ENCODE measurements at regions not wholly inside any gene's neighbourhood (a gene's known extent, or its start where the extent isn't known, plus 50 kb on each side); places are given as distances from the start of the nearest gene placed in this dataset.

DNA sequence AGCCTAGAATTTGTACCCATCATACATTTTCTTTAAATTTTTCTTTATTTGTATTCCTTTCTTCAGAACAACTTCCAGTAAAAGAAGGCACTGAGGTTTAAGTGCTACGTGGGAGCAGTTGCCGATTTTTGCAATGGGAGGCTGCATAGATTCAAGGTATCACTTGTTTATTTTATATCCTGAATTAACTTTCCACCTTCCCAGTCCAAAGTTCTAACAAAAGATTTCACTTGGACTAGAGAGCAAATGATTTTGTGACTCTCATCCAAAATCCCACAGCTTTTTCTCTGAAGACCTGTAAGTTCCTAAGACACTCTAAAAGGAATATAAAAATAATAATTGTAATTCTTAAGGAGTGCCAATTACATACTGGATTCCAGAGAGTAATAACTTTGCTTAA, 139.1 kb upstream of the SPRY4 start:
- TF ChIP-seq, protein P1, sequence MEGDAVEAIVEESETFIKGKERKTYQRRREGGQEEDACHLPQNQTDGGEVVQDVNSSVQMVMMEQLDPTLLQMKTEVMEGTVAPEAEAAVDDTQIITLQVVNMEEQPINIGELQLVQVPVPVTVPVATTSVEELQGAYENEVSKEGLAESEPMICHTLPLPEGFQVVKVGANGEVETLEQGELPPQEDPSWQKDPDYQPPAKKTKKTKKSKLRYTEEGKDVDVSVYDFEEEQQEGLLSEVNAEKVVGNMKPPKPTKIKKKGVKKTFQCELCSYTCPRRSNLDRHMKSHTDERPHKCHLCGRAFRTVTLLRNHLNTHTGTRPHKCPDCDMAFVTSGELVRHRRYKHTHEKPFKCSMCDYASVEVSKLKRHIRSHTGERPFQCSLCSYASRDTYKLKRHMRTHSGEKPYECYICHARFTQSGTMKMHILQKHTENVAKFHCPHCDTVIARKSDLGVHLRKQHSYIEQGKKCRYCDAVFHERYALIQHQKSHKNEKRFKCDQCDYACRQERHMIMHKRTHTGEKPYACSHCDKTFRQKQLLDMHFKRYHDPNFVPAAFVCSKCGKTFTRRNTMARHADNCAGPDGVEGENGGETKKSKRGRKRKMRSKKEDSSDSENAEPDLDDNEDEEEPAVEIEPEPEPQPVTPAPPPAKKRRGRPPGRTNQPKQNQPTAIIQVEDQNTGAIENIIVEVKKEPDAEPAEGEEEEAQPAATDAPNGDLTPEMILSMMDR (IDR thresholded peaks at IDR 0.05; ENCODE audit: borderline replicate concordance, extremely low read depth, low read length, poor library complexity, severe bottlenecking), result no peak
- no peak for TF ChIP-seq EZH2 (IDR thresholded peaks at IDR 0.05; ENCODE audit: borderline replicate concordance, low read depth, low read length, severe bottlenecking)
- Histone ChIP-seq H4K20me1 (ENCODE audit: insufficient read depth, low read length) (no peaks in the 10 kb centered on the region), H3K9me3 (ENCODE audit: insufficient read depth, low read length, severe bottlenecking) (peaks cover 7% of the 10 kb centered on the region), H3K27me3 (ENCODE audit: insufficient read depth, low read length, poor library complexity) (no peaks in the 10 kb centered on the region), H2AFZ (ENCODE audit: low read depth, low read length) (no peak overlapping the region), H3K27ac (ENCODE audit: low read length) (no peak overlapping the region), H3K9ac (ENCODE audit: low read depth, low read length) (no peak overlapping the region), H3K4me1 (ENCODE audit: insufficient read depth, low read length) (no peaks in the 10 kb centered on the region), H3K4me2 (ENCODE audit: insufficient read depth, low read length) (no peak overlapping the region), H3K4me3 (ENCODE audit: low read depth in 1 of 2, low read length in 2 of 2) (no peak overlapping the region), H3K79me2 (ENCODE audit: insufficient read depth, low read length) (no peaks in the 10 kb centered on the region), H3K36me3 (ENCODE audit: insufficient read depth, low read length) (no peaks in the 10 kb centered on the region)
- ATAC-seq (ENCODE audit: insufficient read depth, low read depth) (no peak), DNase-seq (no peak)

- H3K27me3 ChIP-seq (ENCODE audit: insufficient read depth, low read length, poor library complexity), result no peaks in the 10 kb centered on the region
- TF ChIP-seq, protein P1 (IDR thresholded peaks at IDR 0.05; ENCODE audit: borderline replicate concordance, extremely low read depth, low read length, poor library complexity, severe bottlenecking), result no peak
- no peak for TF ChIP-seq EZH2 (IDR thresholded peaks at IDR 0.05; ENCODE audit: borderline replicate concordance, low read depth, low read length, severe bottlenecking)
- 0 out of 2 replicates have a peak, but pooled peaks cover under 1% of the 10 kb centered on the region for H3K4me1 ChIP-seq (ENCODE audit: insufficient read depth, low read length)
- H4K20me1 ChIP-seq (ENCODE audit: insufficient read depth, low read length), result no peaks in the 10 kb centered on the region
- no peak overlapping the region for H3K27ac ChIP-seq (ENCODE audit: low read length)
- no peak overlapping the region for H2AFZ ChIP-seq (ENCODE audit: low read depth, low read length)
- no peaks in the 10 kb centered on the region for H3K79me2 ChIP-seq (ENCODE audit: insufficient read depth, low read length)
- DNase-seq (no peak), ATAC-seq (ENCODE audit: insufficient read depth, low read depth) (no peak)
- H3K4me2 ChIP-seq (ENCODE audit: insufficient read depth, low read length), result no peak overlapping the region
- H3K9me3 ChIP-seq (ENCODE audit: insufficient read depth, low read length, severe bottlenecking), result peaks cover 21% of the 10 kb centered on the region
- H3K36me3 ChIP-seq (ENCODE audit: insufficient read depth, low read length), result no peaks in the 10 kb centered on the region
- H3K9ac ChIP-seq (ENCODE audit: low read depth, low read length), result no peak overlapping the region
- H3K4me3 ChIP-seq (ENCODE audit: low read depth in 1 of 2, low read length in 2 of 2), result no peak overlapping the region
These were observed 136.3 kb upstream of the SPRY4 start for GRCh38 chr5:142461028-142461590.

DNA sequence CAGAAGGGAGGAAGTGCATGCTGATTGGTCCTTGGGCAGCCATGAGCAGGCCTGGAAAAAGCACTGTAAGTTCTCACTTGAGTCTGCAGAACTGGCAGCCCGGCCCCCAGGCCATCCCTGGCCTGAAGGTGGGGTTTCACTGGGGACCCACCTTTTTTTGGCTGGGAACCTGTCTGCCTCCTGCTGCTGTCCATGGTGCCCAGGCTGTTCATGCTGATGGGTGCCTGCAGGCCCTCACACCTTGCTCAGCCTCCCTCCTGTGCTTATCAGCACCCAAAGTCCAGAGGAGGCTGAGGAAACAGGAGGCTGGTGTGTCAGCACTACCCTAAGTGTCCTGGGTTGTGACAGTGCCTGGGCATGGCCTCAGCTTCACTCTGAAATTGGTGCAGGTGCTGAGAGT, 134.4 kb upstream of the SPRY4 start:
- H3K27me3 ChIP-seq (ENCODE audit: insufficient read depth, low read length, poor library complexity), result no peaks in the 10 kb centered on the region
- no peaks in the 10 kb centered on the region for H3K36me3 ChIP-seq (ENCODE audit: insufficient read depth, low read length)
- H2AFZ ChIP-seq (ENCODE audit: low read depth, low read length), result no peak overlapping the region
- H3K79me2 ChIP-seq (ENCODE audit: insufficient read depth, low read length), result no peaks in the 10 kb centered on the region
- ATAC-seq (ENCODE audit: insufficient read depth, low read depth) (no peak), DNase-seq (no peak)
- H3K9ac ChIP-seq (ENCODE audit: low read depth, low read length), result no peak overlapping the region
- H3K27ac ChIP-seq (ENCODE audit: low read length), result no peak overlapping the region
- TF ChIP-seq EZH2 (IDR thresholded peaks at IDR 0.05; ENCODE audit: borderline replicate concordance, low read depth, low read length, severe bottlenecking), result no peak
- TF ChIP-seq, protein P1 (IDR thresholded peaks at IDR 0.05; ENCODE audit: borderline replicate concordance, extremely low read depth, low read length, poor library complexity, severe bottlenecking), result no peak
- H3K4me3 ChIP-seq (ENCODE audit: low read depth in 1 of 2, low read length in 2 of 2), result no peak overlapping the region; a peak in 1 of 4 replicates
- no peaks in the 10 kb centered on the region for H4K20me1 ChIP-seq (ENCODE audit: insufficient read depth, low read length)
- H3K9me3 ChIP-seq (ENCODE audit: insufficient read depth, low read length, severe bottlenecking), result peaks cover 24% of the 10 kb centered on the region
- no peak overlapping the region for H3K4me2 ChIP-seq (ENCODE audit: insufficient read depth, low read length)
- H3K4me1 ChIP-seq (ENCODE audit: insufficient read depth, low read length), result 0 out of 2 replicates have a peak, but pooled peaks cover 6% of the 10 kb centered on the region
